GM21390 (cell line): ENCODE measurements at regions not wholly inside any gene's neighbourhood (a gene's known extent, or its start where the extent isn't known, plus 50 kb on each side); places are given as distances from the start of the nearest gene placed in this dataset.

Experiments
- ATAC-seq: cut with Tn5 transposase; IDR thresholded peaks from one replicate; pipeline ENCODE4 v1.9.1; 2021; ENCODE audit not compliant: unreplicated experiment

GRCh38 chr22:47594836-47595521 lies 832.5 kb downstream of the TBC1D22A start:
- ATAC-seq, result no peak

GRCh38 chr22:47593911-47594311 lies 831.5 kb downstream of the TBC1D22A start:
- ATAC-seq, result no peak

GRCh38 chr22:47593291-47593690 lies 830.8 kb downstream of the TBC1D22A start:
- no peak for ATAC-seq

GRCh38 chr22:47592791-47593190 lies 830.3 kb downstream of the TBC1D22A start:
- no peak for ATAC-seq

- ATAC-seq, result no peak
Observed at GRCh38 chr22:47591709-47592108, 829.3 kb downstream of the TBC1D22A start.

GRCh38 chr22:47591016-47591415 lies 828.6 kb downstream of the TBC1D22A start:
- no peak for ATAC-seq

GRCh38 chr22:47589271-47590250 lies 827.1 kb downstream of the TBC1D22A start:
- ATAC-seq, result no peak

- ATAC-seq, result no peak
Observed at GRCh38 chr22:47588578-47588960, 826.1 kb downstream of the TBC1D22A start.

- ATAC-seq, result no peak
Observed at GRCh38 chr22:47587861-47588577, 825.6 kb downstream of the TBC1D22A start.

GRCh38 chr22:47587361-47587760 lies 824.9 kb downstream of the TBC1D22A start:
- ATAC-seq, result no peak

GRCh38 chr22:47586946-47587345 lies 824.5 kb downstream of the TBC1D22A start:
- no peak for ATAC-seq

GRCh38 chr22:47586038-47586437 lies 823.6 kb downstream of the TBC1D22A start:
- ATAC-seq, result no peak

GRCh38 chr22:47583959-47584562 lies 821.6 kb downstream of the TBC1D22A start:
- no peak for ATAC-seq

GRCh38 chr22:47582067-47582466 lies 819.6 kb downstream of the TBC1D22A start:
- ATAC-seq, result no peak

- no peak for ATAC-seq
Observed at GRCh38 chr22:47580121-47580520, 817.7 kb downstream of the TBC1D22A start.

GRCh38 chr22:47576908-47577307 lies 814.5 kb downstream of the TBC1D22A start:
- no peak for ATAC-seq

- no peak for ATAC-seq
Observed at GRCh38 chr22:47575291-47575690, 812.8 kb downstream of the TBC1D22A start.

GRCh38 chr22:47574556-47574955 lies 812.1 kb downstream of the TBC1D22A start:
- ATAC-seq, result no peak

- ATAC-seq, result no peak
Observed at GRCh38 chr22:47573141-47573540, 810.7 kb downstream of the TBC1D22A start.

GRCh38 chr22:47572443-47572842 lies 810.0 kb downstream of the TBC1D22A start:
- no peak for ATAC-seq

GRCh38 chr22:47571616-47572015 lies 809.2 kb downstream of the TBC1D22A start:
- ATAC-seq, result no peak
